ENCODE measurements at regions not wholly inside any gene's neighbourhood (a gene's known extent, or its start where the extent isn't known, plus 50 kb on each side); places are given as distances from the start of the nearest gene placed in this dataset.

GRCh38 chr3:147672436-147672835 is 263.3 kb downstream of the ZIC1 start:
- TF ChIP-seq CTCF (IDR thresholded peaks at IDR 0.05; ENCODE audit: low read depth, low read length): no peak
- H3K4me3 ChIP-seq (replicated peaks in 1 of 2; ENCODE audit: low read depth in 2 of 2, low read length in 2 of 2): no peak overlapping the region
- no peak for DNase-seq (ENCODE audit: low read depth in 2 of 2)

GRCh38 chr3:147675761-147676160 is 266.6 kb downstream of the ZIC1 start:
- no peak for DNase-seq (ENCODE audit: low read depth in 2 of 2)
- H3K4me3 ChIP-seq (replicated peaks in 1 of 2; ENCODE audit: low read depth in 2 of 2, low read length in 2 of 2): no peak overlapping the region
- TF ChIP-seq CTCF (IDR thresholded peaks at IDR 0.05; ENCODE audit: low read depth, low read length): no peak

GRCh38 chr3:147680837-147681483 is 271.8 kb downstream of the ZIC1 start:
- DNase-seq (ENCODE audit: low read depth in 2 of 2): peak; percentile 6 to 21
- no peak for TF ChIP-seq CTCF (IDR thresholded peaks at IDR 0.05; ENCODE audit: low read depth, low read length)
- H3K4me3 ChIP-seq (replicated peaks in 1 of 2; ENCODE audit: low read depth in 2 of 2, low read length in 2 of 2): no peak overlapping the region

GRCh38 chr3:147688868-147689267 is 279.7 kb downstream of the ZIC1 start:
- no peak for TF ChIP-seq CTCF (IDR thresholded peaks at IDR 0.05; ENCODE audit: low read depth, low read length)
- no peak overlapping the region for H3K4me3 ChIP-seq (replicated peaks in 1 of 2; ENCODE audit: low read depth in 2 of 2, low read length in 2 of 2)
- DNase-seq (ENCODE audit: low read depth in 2 of 2): no peak

- no peak for TF ChIP-seq CTCF (IDR thresholded peaks at IDR 0.05; ENCODE audit: low read depth, low read length)
- H3K4me3 ChIP-seq (replicated peaks in 1 of 2; ENCODE audit: low read depth in 2 of 2, low read length in 2 of 2): no peak overlapping the region
- DNase-seq (ENCODE audit: low read depth in 2 of 2): peak; percentile 22 to 63
Observed at GRCh38 chr3:147699175-147699838, 290.1 kb downstream of the ZIC1 start.

- H3K4me3 ChIP-seq (replicated peaks in 1 of 2; ENCODE audit: low read depth in 2 of 2, low read length in 2 of 2): no peak overlapping the region
- TF ChIP-seq CTCF (IDR thresholded peaks at IDR 0.05; ENCODE audit: low read depth, low read length): no peak
- DNase-seq (ENCODE audit: low read depth in 2 of 2): no peak
Observed at GRCh38 chr3:147701195-147701594, 292.0 kb downstream of the ZIC1 start.
